ENCODE measurements at regions not wholly inside any gene's neighbourhood (a gene's known extent, or its start where the extent isn't known, plus 50 kb on each side); places are given as distances from the start of the nearest gene placed in this dataset.

DNA sequence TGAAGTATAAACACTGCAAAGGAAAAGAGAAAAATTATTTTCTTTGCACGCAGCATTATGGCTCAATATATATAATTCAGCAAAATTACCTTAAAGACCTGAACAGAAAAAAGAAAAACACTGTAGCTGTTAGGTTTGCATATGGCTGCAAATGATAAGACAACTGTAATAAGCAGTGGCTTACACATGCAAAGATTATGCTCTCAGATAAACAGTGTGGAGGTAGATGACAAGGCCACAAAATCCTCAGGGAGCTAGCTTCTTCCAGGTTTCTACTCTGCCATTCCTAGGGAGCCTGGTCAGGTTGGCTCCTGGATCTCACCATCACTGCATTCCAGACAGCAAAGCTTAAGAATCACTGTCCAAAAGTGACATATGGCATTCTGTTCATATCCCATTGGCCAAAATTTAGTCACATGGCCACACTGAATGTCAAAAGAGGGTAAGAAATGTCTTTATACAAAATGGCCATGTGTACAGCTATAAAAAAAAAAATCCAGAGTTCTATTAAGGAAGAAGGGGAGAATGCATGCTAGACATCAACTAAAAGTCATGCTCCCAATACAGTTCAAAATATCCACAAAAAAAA, 195.2 kb upstream of the SLC7A11 start:
- TF ChIP-seq SP1 (IDR thresholded peaks at IDR 0.05), result no peak
- TF ChIP-seq FOXM1 (IDR thresholded peaks at IDR 0.05; ENCODE audit: borderline replicate concordance), result no peak
- no peak for TF ChIP-seq ZNF384 (IDR thresholded peaks at IDR 0.05)
- TF ChIP-seq LEF1 (IDR thresholded peaks at IDR 0.05; ENCODE audit: borderline replicate concordance), result no peak
- TF ChIP-seq FOXK2 (IDR thresholded peaks at IDR 0.05), result no peak
- no peak for TF ChIP-seq TARDBP (IDR thresholded peaks at IDR 0.05)
- no peak for TF ChIP-seq L3MBTL2 (conservative IDR thresholded peaks at IDR 0.05)
- no peak for TF ChIP-seq BHLHE40 (IDR thresholded peaks at IDR 0.05; ENCODE audit: borderline replicate concordance)
- TF ChIP-seq SUZ12 (IDR thresholded peaks at IDR 0.05), result no peak
- no peak for TF ChIP-seq FOXA1 (IDR thresholded peaks at IDR 0.05)
- TF ChIP-seq CTBP1 (IDR thresholded peaks at IDR 0.05; ENCODE audit: borderline replicate concordance), result no peak

Data from HEK293T (cell line).